MCF 10A (cell line): ENCODE measurements at regions not wholly inside any gene's neighbourhood (a gene's known extent, or its start where the extent isn't known, plus 50 kb on each side); places are given as distances from the start of the nearest gene placed in this dataset.
"Not testable (repeated sequence)": the region's sequence is repeated elsewhere in the genome, so short reads cannot be mapped to it uniquely, and the experiment has no call there.

Source experiments
- BruUV-seq: library from RNA; stranded (reverse); fragments of 400-500 nt; replicated peaks from 2 replicates; lab custom pipeline; 2021; lab: Mats Ljungman, UMichigan
- CTCF ChIA-PET: fragments of 300-600 bp; sonication (Branson Sonifier 250); formaldehyde crosslinking; extraction: SDS; loops from one replicate; lab custom pipeline; 2021; ENCODE audit warnings: antibody characterized with exemption, inconsistent platforms; lab: Yijun Ruan, JAX
- POLR2A ChIA-PET: fragments of 300-600, 350-650 bp; sonication (Branson Sonifier 250); formaldehyde crosslinking; extraction: SDS; loops from one replicate; lab custom pipeline; 2020; ENCODE audit warnings: antibody characterized with exemption, inconsistent platforms; lab: Yijun Ruan, JAX
- DNase-seq: peaks from one replicate; pipeline ENCODE4 v3.0.0-alpha.2; 2018; ENCODE audit not compliant: unreplicated experiment
- H3K27ac Mint-ChIP-seq: one replicate; pipeline ENCODE4 v1.8.0; 2022; ENCODE audit warnings: mild to moderate bottlenecking, low read depth, mixed read lengths; ENCODE audit not compliant: unreplicated experiment
- H3K27me3 Mint-ChIP-seq: one replicate; pipeline ENCODE4 v1.8.0; 2022; ENCODE audit warnings: mixed read lengths; ENCODE audit not compliant: insufficient read depth, unreplicated experiment
- H3K36me3 Mint-ChIP-seq: one replicate; pipeline ENCODE4 v1.8.0; 2022; ENCODE audit warnings: mild to moderate bottlenecking, moderate library complexity, mixed read lengths; ENCODE audit not compliant: insufficient read depth, unreplicated experiment
- H3K4me1 Mint-ChIP-seq: one replicate; pipeline ENCODE4 v1.8.0; 2022; ENCODE audit warnings: mixed read lengths; ENCODE audit not compliant: insufficient read depth, unreplicated experiment
- H3K4me3 Mint-ChIP-seq: one replicate; pipeline ENCODE4 v1.8.0; 2022; ENCODE audit warnings: mild to moderate bottlenecking, moderate library complexity, mixed read lengths; ENCODE audit not compliant: unreplicated experiment
- H3K9me3 Mint-ChIP-seq: one replicate; pipeline ENCODE4 v1.8.0; 2022; ENCODE audit warnings: mixed read lengths; ENCODE audit not compliant: unreplicated experiment
- CTCF ChIP-seq: fragments of 200-600 bp; IDR thresholded peaks from one replicate; pipeline ENCODE4 v1.8.0; 2022; ENCODE audit warnings: antibody characterized with exemption, mild to moderate bottlenecking; ENCODE audit not compliant: unreplicated experiment
- intact Hi-C: fragments of 100-400 bp; cut with micrococcal nuclease; formaldehyde crosslinking; loops from 2 replicates; pipeline ENCODE4 v1.14.1; 2022

- intact Hi-C loops = no loop called here
- no peak for DNase-seq
- POLR2A ChIA-PET = no interaction called here
- Mint-ChIP-seq H3K9me3 (no peaks in the 10 kb centered on the region), H3K27ac (no peak overlapping the region), H3K4me3 (no peak overlapping the region), H3K4me1 (no peaks in the 10 kb centered on the region), H3K36me3 (peaks cover 10% of the 10 kb centered on the region), H3K27me3 (no peaks in the 10 kb centered on the region)
- CTCF ChIA-PET = no interaction called here
- no peak for TF ChIP-seq CTCF
- BruUV-seq = no TSS peak
Observed at GRCh38 chrX:63581906-63582305, 203.1 kb downstream of the ARHGEF9 start.

- BruUV-seq = no TSS peak
- H3K27me3 Mint-ChIP-seq = no peaks in the 10 kb centered on the region
Observed at GRCh38 chrX:63581398-63581797, 203.6 kb downstream of the ARHGEF9 start.

GRCh38 chrX:63576533-63576932 is 208.5 kb downstream of the ARHGEF9 start:
- no TSS peak for BruUV-seq
- CTCF ChIA-PET = no interaction called here
- TF ChIP-seq CTCF = no peak

More at GRCh38 chrX:63581398-63581797, 203.6 kb downstream of the ARHGEF9 start:
- H3K27ac Mint-ChIP-seq = no peak overlapping the region
- no peaks in the 10 kb centered on the region for H3K9me3 Mint-ChIP-seq
- ChIA-PET CTCF (no interaction called here), POLR2A (no interaction called here)
- H3K4me3 Mint-ChIP-seq = no peak overlapping the region
- peaks cover 10% of the 10 kb centered on the region for H3K36me3 Mint-ChIP-seq
- intact Hi-C loops = no loop called here
- H3K4me1 Mint-ChIP-seq = no peaks in the 10 kb centered on the region
- no peak for DNase-seq
- TF ChIP-seq CTCF = no peak

GRCh38 chrX:63575700-63576099 is 209.3 kb downstream of the ARHGEF9 start:
- H3K36me3 Mint-ChIP-seq, POLR2A ChIA-PET, DNase-seq, intact Hi-C loops, BruUV-seq, H3K9me3 Mint-ChIP-seq, H3K27me3 Mint-ChIP-seq, H3K4me1 Mint-ChIP-seq, CTCF ChIA-PET, H3K4me3 Mint-ChIP-seq, H3K27ac Mint-ChIP-seq: not testable (repeated sequence)

More at GRCh38 chrX:63576533-63576932, 208.5 kb downstream of the ARHGEF9 start:
- DNase-seq = no peak
- no peaks in the 10 kb centered on the region for H3K9me3 Mint-ChIP-seq
- no peaks in the 10 kb centered on the region for H3K4me1 Mint-ChIP-seq
- H3K27me3 Mint-ChIP-seq = no peaks in the 10 kb centered on the region
- intact Hi-C loops = no loop called here
- H3K4me3 Mint-ChIP-seq = no peak overlapping the region
- peaks cover 10% of the 10 kb centered on the region for H3K36me3 Mint-ChIP-seq
- POLR2A ChIA-PET = no interaction called here
- H3K27ac Mint-ChIP-seq = no peak overlapping the region

GRCh38 chrX:63566856-63567255 is 215.7 kb upstream of the SPIN4 start:
- H3K36me3 Mint-ChIP-seq = no peaks in the 10 kb centered on the region
- no peaks in the 10 kb centered on the region for H3K4me1 Mint-ChIP-seq
- ChIA-PET CTCF (no interaction called here), POLR2A (no interaction called here)
- intact Hi-C loops = no loop called here
- TF ChIP-seq CTCF = no peak
- no peak overlapping the region for H3K27ac Mint-ChIP-seq
- H3K27me3 Mint-ChIP-seq = no peaks in the 10 kb centered on the region
- no TSS peak for BruUV-seq
- no peak for DNase-seq
- H3K4me3 Mint-ChIP-seq = no peak overlapping the region
- H3K9me3 Mint-ChIP-seq = peaks cover 8% of the 10 kb centered on the region
